Mesothelial cell of epicardium (in vitro differentiated cells): ENCODE measurements at regions not wholly inside any gene's neighbourhood (a gene's known extent, or its start where the extent isn't known, plus 50 kb on each side); places are given as distances from the start of the nearest gene placed in this dataset.

Experiments
- DNase-seq, 2 experiments: peaks; one replicate each; pipeline ENCODE4 v3.0.0; 2021; ENCODE audit warnings: low spot score in 2 of 2; ENCODE audit not compliant: unreplicated experiment in 2 of 2
- H3K27ac Mint-ChIP-seq: 2 replicates; pipeline ENCODE4 v1.8.0; 2021; ENCODE audit warnings: mixed read lengths
- H3K27me3 Mint-ChIP-seq: 2 replicates; pipeline ENCODE4 v1.8.0; 2021; ENCODE audit warnings: low read depth, mixed read lengths
- H3K36me3 Mint-ChIP-seq: 2 replicates; pipeline ENCODE4 v1.8.0; 2021; ENCODE audit warnings: mixed read lengths
- H3K4me1 Mint-ChIP-seq: 2 replicates; pipeline ENCODE4 v1.8.0; 2021; ENCODE audit warnings: mixed read lengths
- H3K4me3 Mint-ChIP-seq: 2 replicates; pipeline ENCODE4 v1.8.0; 2021; ENCODE audit warnings: mild to moderate bottlenecking, moderate library complexity, mixed read lengths
- H3K9me3 Mint-ChIP-seq: 2 replicates; pipeline ENCODE4 v1.8.0; 2021; ENCODE audit warnings: mixed read lengths
- TF ChIP-seq, protein P1 (sequence below): fragments of 200-600 bp; sonication (generic); IDR thresholded peaks from one replicate; pipeline ENCODE4 v1.5.0; 2021; ENCODE audit warnings: antibody characterized with exemption; ENCODE audit not compliant: unreplicated experiment

DNA sequence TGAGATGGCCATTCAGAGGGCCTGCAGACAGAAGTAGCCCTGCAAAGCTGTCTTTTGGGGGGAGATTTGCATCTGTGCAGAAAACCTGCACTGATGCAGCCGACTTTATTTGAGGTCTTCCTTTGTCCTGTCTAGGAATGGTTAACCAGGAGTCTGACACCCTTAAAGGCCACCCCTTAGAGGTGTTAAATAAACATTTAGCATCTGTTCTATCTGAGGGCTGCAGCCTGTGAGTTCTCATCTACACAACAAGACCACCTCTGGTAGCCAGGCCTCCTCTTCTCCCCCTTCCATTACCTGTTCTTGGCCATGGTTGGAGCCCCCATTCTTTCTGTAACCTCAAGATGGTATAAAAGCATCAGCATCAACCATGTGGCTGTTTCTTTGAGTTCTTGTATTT, 214.4 kb upstream of the HS6ST1 start:
- Mint-ChIP-seq H3K36me3 (no peaks in the 10 kb centered on the region), H3K4me3 (no peak overlapping the region), H3K27ac (no peak overlapping the region), H3K9me3 (peaks cover 8% of the 10 kb centered on the region), H3K4me1 (no peaks in the 10 kb centered on the region), H3K27me3 (no peaks in the 10 kb centered on the region)
- TF ChIP-seq, protein P1, sequence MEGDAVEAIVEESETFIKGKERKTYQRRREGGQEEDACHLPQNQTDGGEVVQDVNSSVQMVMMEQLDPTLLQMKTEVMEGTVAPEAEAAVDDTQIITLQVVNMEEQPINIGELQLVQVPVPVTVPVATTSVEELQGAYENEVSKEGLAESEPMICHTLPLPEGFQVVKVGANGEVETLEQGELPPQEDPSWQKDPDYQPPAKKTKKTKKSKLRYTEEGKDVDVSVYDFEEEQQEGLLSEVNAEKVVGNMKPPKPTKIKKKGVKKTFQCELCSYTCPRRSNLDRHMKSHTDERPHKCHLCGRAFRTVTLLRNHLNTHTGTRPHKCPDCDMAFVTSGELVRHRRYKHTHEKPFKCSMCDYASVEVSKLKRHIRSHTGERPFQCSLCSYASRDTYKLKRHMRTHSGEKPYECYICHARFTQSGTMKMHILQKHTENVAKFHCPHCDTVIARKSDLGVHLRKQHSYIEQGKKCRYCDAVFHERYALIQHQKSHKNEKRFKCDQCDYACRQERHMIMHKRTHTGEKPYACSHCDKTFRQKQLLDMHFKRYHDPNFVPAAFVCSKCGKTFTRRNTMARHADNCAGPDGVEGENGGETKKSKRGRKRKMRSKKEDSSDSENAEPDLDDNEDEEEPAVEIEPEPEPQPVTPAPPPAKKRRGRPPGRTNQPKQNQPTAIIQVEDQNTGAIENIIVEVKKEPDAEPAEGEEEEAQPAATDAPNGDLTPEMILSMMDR = no peak
- DNase-seq = no peak

DNA sequence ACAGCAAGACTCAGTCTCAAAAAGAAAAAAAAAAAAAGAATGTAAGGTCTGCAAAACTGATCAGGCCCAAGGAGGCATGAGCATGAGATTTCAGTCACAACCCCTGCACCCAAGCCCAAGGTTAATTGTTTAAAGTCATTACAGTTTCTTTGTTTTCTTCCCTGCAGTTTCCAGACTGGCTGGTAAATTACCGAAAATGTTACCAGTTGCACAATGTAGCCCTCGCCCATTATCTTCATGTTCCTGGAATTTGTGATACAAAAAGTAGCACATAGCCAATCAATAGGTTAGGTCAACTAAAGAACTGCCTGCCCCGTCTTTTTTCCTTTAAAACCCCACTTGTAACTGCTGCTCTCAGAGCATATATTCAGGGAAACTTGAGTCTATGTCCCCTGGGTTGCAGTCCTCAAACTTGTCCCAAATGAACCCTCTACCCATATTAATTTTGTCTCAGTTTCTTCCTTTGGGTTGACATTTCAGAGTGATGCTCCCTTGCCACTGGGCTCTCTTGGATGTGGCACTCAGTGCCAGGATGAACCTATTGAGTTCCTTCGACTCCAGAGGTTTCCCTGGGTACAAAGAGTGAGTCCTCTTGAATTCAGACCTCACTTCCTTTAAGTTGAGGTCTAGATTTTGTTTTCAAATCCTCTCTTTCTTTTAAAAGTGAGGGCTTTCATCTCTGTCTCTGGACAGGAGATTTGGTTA, 216.2 kb upstream of the HS6ST1 start:
- H3K4me3 Mint-ChIP-seq = no peak overlapping the region
- DNase-seq = no peak
- peaks cover 8% of the 10 kb centered on the region for H3K9me3 Mint-ChIP-seq
- no peak overlapping the region for H3K27ac Mint-ChIP-seq
- no peaks in the 10 kb centered on the region for H3K36me3 Mint-ChIP-seq
- H3K27me3 Mint-ChIP-seq = no peaks in the 10 kb centered on the region
- TF ChIP-seq, protein P1 = no peak
- H3K4me1 Mint-ChIP-seq = no peaks in the 10 kb centered on the region

DNA sequence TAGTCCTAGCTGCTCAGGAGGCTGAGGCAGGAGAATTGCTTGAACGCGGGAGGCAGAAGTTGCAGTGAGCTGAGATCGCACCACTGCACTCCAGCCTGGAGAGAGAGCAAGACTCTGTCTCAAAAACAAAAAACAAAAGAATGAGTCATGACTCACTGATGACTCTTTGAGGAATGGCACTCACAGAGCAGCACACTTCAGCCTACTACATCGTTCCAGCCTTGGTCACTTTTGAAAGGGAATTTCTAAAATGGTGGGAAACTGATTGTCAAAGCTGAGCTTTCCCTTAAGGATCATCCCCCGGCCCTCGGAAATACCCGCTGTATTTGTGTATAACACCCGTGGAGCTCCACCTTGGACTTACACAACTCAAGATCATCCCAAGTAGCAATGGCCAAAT, 217.3 kb upstream of the HS6ST1 start:
- no peak for DNase-seq
- Mint-ChIP-seq H3K4me1 (no peaks in the 10 kb centered on the region), H3K36me3 (no peaks in the 10 kb centered on the region), H3K27ac (no peak overlapping the region), H3K27me3 (no peaks in the 10 kb centered on the region), H3K4me3 (no peak overlapping the region), H3K9me3 (peaks cover 6% of the 10 kb centered on the region)
- TF ChIP-seq, protein P1 = no peak

DNA sequence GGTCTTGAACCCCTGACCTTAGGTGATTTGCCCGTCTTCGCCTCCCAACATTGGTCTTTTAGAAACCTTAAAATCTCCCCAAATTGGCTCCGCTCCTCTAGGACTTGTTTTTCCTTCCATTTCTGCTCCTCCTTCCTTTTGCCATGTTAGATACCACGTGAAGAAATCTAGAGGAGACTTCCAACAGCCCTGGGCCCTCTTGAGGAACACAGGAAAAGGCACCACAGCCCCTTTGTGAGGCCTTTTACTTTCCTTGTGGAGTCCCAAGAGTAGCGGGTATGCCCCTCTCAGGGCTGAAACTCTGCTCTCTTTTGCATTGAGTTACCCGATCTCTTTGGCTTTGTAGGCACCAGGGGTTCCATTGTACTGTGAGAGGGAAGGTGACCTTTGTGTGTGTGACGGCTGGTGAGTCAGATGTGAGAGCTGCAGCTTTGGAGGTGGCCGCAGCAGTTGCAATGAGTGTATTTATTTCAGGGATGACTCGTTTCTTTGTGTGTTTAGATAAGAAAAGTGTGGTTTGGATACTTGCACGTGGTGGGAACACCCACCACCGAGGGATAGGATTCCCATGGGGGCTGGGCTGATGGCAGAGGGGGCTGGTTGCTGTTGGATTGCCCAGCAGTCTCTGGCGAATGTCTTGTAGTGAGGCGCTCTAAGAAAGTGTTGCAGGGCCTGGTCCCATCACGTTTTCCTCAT, 218.4 kb upstream of the HS6ST1 start:
- Mint-ChIP-seq H3K4me1 (peaks cover 2% of the 10 kb centered on the region), H3K4me3 (no peak overlapping the region), H3K9me3 (peaks cover 4% of the 10 kb centered on the region), H3K27me3 (no peaks in the 10 kb centered on the region), H3K36me3 (no peaks in the 10 kb centered on the region), H3K27ac (no peak overlapping the region)
- TF ChIP-seq, protein P1 = no peak
- no peak for DNase-seq

DNA sequence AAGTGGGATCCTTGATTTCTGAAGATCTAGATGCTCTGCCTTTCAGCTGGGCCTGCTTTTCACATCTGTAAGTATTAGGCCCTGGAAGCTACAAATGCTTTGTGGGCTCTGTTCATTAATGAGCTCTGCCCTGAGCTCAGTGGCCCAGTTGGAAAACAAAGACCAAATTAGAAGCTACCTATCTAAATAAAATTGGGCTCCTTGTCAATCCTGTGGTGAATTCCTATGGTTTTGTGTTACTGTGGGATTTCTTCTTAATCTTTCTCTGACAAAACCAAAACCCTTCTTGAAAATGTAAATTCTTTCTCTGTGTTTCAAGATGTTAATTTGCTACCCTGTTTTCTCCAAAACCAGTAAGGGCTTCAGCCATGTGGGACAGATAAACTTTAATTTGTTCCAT, 219.0 kb upstream of the HS6ST1 start:
- H3K27ac Mint-ChIP-seq = no peak overlapping the region

More for the DNA sequence above, 219.0 kb upstream of the HS6ST1 start:
- no peak for DNase-seq
- Mint-ChIP-seq H3K9me3 (peaks cover 4% of the 10 kb centered on the region), H3K4me1 (peaks cover 2% of the 10 kb centered on the region), H3K4me3 (no peak overlapping the region), H3K36me3 (no peaks in the 10 kb centered on the region), H3K27me3 (no peaks in the 10 kb centered on the region)
- TF ChIP-seq, protein P1 = no peak
